Stimulated activated naive B cell treated with anti-CD40 and anti-IgM and Interleukin-4, amounts not matched to agents 10 μg/mL and 1 μg/mL and 100 μg/mL, for 72 hours (primary cell): ENCODE measurements at regions not wholly inside any gene's neighbourhood (a gene's known extent, or its start where the extent isn't known, plus 50 kb on each side); places are given as distances from the start of the nearest gene placed in this dataset.

Experiments used
- ATAC-seq, 2 donors: fragments of 150-1000 bp; cut with Tn5 transposase; replicated peaks; 2 replicates each; pipeline ENCODE4 v1.10.0; 2021; ENCODE audit warnings: moderate library complexity in 1 of 2
- DNase-seq: peaks from one replicate; pipeline ENCODE4 v3.0.0; 2021
- H3K27ac Mint-ChIP-seq: one replicate; pipeline ENCODE4 v1.8.0; 2022; ENCODE audit warnings: mild to moderate bottlenecking, mixed read lengths
- H3K27me3 Mint-ChIP-seq, 2 donors: one replicate each; pipeline ENCODE4 v1.8.0; 2022; ENCODE audit warnings: mixed read lengths in 2 of 2
- H3K36me3 Mint-ChIP-seq, 2 donors: one replicate each; pipeline ENCODE4 v1.8.0; 2022; ENCODE audit warnings: mixed read lengths in 2 of 2, mild to moderate bottlenecking in 1 of 2
- H3K4me1 Mint-ChIP-seq, 2 donors: one replicate each; pipeline ENCODE4 v1.8.0; 2022; ENCODE audit warnings: mixed read lengths in 2 of 2, mild to moderate bottlenecking in 1 of 2
- H3K4me3 Mint-ChIP-seq, 2 donors: one replicate each; pipeline ENCODE4 v1.8.0; 2022; ENCODE audit warnings: mild to moderate bottlenecking in 2 of 2, mixed read lengths in 2 of 2, moderate library complexity in 1 of 2
- H3K9me3 Mint-ChIP-seq, 2 donors: one replicate each; pipeline ENCODE4 v1.8.0; 2022; ENCODE audit warnings: mixed read lengths in 2 of 2, mild to moderate bottlenecking in 1 of 2

DNA sequence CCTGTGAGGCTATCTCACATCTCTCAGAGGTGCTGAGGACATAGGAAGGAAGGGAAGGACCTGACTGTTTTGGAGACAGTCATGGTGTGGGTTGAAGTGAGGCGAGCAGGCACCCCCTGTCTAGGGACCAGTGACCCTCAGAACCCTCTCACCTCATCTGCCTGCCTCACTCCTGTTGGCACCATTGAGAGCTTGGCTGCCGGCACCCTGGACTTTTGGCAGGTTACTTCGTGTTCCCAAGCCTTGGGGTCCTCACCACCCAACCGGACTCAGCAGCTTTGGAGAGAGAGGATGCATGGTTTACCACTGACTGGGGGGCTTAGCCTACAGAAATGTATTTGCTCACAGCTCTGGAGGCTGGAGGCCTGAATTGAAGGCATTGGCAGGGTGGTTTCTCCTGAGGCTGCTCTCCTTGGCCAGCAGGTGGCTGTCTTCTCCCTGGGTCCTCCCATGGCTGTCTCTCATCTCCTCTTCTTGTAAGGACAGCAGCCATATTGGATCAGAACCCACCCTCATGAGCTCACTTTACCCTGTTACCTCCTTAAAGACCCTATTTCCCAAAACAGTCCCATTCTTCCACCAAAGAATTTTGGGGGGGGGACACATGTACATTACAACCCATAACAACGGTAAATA, 142.0 kb downstream of the TSN start:
- Mint-ChIP-seq H3K9me3 (no peaks in the 10 kb centered on the region), H3K36me3 (no peaks in the 10 kb centered on the region), H3K4me1 (no peaks in the 10 kb centered on the region), H3K27me3 (peaks cover 5 to 11% of the 10 kb centered on the region in 2 donors), H3K27ac (no peak overlapping the region), H3K4me3 (no peak overlapping the region)
- ATAC-seq (peak; percentile 73 to 86), DNase-seq (peak; percentile 17)

DNA sequence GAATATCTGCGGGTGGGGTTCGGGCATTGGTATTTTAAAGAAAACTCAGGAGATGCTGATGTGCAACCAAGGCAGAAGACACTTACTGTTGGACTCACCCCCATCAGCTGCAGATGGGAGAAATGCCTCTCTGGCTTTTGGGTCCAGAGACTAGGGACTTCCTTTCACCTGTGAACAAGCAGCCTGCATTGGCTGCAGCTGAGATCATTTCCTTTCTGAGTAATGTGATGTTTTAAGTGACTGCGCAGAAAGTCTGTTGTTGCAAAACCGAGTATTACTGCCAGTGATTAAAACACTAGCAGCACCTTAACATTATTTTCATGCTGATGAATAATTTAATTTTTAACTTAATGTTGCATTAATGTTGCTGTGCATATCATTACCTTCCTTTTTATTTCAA, 143.0 kb downstream of the TSN start:
- H3K27ac Mint-ChIP-seq, result no peak overlapping the region
- no peaks in the 10 kb centered on the region for H3K4me1 Mint-ChIP-seq
- H3K9me3 Mint-ChIP-seq, result no peaks in the 10 kb centered on the region
- no peak for DNase-seq
- no peaks in the 10 kb centered on the region for H3K36me3 Mint-ChIP-seq
- peaks cover 5 to 19% of the 10 kb centered on the region in 2 donors for H3K27me3 Mint-ChIP-seq
- no peak overlapping the region for H3K4me3 Mint-ChIP-seq
- ATAC-seq, result no peak

DNA sequence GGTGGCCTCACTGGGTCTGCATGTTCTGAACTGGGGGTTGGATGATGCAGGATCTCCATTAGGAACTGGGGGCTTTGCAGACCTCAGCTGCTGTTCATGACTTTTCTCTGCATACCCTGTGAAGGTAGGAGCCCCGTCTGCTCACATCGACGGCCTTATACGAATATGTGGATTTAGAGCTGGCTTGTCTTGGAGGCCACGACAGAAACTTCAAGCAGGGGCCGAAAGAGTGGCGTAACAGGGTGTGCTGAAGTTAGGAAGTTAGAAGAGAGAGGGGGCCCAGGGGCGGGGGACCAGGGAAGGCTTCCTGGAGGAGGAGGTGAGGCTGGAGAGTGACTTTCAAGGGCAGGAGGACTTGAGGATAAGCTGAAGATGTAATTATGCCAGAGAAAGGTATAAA, 144.9 kb downstream of the TSN start:
- DNase-seq, result no peak
- H3K4me1 Mint-ChIP-seq, result no peaks in the 10 kb centered on the region
- no peaks in the 10 kb centered on the region for H3K36me3 Mint-ChIP-seq
- no peak overlapping the region for H3K27ac Mint-ChIP-seq
- no peak overlapping the region for H3K4me3 Mint-ChIP-seq
- peaks cover 5 to 19% of the 10 kb centered on the region in 2 donors for H3K27me3 Mint-ChIP-seq
- H3K9me3 Mint-ChIP-seq, result no peaks in the 10 kb centered on the region
- no peak for ATAC-seq

DNA sequence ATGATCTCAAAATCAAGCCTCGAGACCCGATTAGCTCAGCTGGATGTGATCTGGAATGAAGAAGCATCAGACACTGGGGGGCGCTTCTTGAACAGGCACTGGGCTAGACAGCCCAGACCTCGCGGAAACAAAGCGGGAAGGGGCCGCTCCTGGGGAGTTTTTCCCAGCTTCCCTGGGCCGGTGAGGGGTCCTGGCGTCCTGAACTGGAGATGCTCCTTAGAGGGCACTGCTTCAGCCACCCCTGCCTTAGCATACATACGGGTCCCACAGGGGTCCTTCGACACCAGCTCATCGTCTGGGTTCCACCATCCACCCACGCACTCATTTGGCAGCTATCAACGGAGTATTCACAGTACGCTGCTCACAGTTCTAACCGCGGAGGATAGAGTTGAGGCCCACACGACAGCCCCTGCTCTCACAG, 146.7 kb downstream of the TSN start:
- Mint-ChIP-seq H3K36me3 (no peaks in the 10 kb centered on the region), H3K27ac (no peak overlapping the region), H3K27me3 (peaks cover 0 to 19% of the 10 kb centered on the region in 2 donors), H3K9me3 (no peaks in the 10 kb centered on the region), H3K4me3 (no peak overlapping the region), H3K4me1 (no peaks in the 10 kb centered on the region)
- DNase-seq (no peak), ATAC-seq (peak in 1 of 2 donors; percentile 29)

DNA sequence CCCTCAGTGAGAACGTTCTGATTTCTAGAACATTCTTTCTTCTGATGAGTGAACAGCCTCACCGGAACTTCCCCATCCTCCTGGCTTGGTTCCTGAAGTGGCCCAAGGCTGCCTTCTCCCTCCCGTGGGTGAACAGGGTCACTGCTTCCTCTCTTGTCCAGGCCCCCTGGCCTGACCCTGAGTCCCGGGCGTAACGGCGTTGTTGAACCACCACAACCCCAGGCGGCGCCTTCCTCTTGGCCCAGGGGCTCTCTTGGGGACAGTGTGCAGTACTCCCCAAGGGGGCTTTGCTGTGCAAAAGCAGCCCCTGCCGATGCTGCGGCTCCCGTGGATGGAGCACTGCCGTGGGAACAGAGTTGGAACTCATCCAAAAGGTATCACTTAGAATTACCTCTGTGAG, 147.2 kb downstream of the TSN start:
- Mint-ChIP-seq H3K27ac (no peak overlapping the region), H3K9me3 (no peaks in the 10 kb centered on the region), H3K4me3 (peak overlapping the region; percentile 47 to 56), H3K4me1 (no peaks in the 10 kb centered on the region), H3K36me3 (no peaks in the 10 kb centered on the region), H3K27me3 (peaks cover 0 to 14% of the 10 kb centered on the region in 2 donors)
- peak in 1 of 2 donors; percentile 6 for ATAC-seq
- no peak for DNase-seq

DNA sequence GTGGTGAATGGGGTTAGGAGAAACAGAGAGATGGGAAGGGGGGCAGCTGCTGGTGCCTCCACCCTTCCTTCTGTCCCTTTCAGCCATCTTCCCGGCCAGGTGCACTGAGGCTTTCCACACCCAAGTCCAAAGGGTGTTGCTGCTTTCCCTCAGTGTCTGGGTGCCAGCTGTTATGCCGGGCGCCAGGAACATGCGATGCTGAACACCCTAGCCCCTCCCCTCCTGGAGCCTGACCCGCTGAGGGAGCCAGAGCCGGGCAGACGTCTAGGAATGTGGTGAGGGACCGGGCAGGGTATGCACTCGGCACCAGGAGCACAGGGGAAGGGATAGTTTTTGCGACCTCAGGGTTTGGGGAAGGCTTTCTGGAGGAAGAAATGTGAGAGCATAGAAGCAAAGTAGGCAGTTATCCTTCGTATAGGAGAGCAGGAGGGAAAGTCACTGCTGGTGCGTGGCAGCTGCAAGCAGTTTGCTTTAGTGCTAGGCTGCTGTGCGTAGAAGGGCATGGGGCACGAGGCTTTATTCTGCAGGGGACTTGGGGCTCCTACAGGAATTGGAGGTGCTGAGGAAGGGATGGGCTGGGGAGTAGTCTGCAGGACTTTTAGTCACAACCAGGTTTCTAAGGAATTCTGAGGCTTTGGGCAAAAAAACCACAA, 147.7 kb downstream of the TSN start:
- H3K9me3 Mint-ChIP-seq, result no peaks in the 10 kb centered on the region
- no peak for ATAC-seq
- H3K4me1 Mint-ChIP-seq, result no peaks in the 10 kb centered on the region
- no peak for DNase-seq
- no peaks in the 10 kb centered on the region for H3K36me3 Mint-ChIP-seq
- no peak overlapping the region for H3K27ac Mint-ChIP-seq
- peaks cover 0 to 9% of the 10 kb centered on the region in 2 donors for H3K27me3 Mint-ChIP-seq
- H3K4me3 Mint-ChIP-seq, result peak overlapping the region in 1 of 2 donors; percentile 47

DNA sequence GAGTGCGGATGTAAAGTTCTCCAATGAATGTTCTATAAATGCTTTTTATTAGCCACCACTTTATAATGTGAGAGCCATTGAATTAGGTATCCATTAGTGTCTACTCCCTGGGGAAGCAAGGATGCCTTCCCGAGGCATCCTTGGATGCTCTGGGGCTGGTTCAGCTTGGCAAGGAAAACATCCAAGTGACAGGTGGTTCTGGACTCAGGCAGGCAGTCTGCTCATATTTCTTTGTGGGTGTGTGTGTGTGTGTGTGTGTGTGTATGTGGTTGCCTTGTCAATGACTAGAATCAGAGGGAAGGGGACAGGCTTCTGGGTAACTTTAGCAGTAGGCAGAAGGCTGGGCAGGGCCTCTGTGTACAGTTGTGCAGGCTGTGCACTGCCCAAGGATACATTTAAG, 149.2 kb downstream of the TSN start:
- Mint-ChIP-seq H3K4me1 (no peaks in the 10 kb centered on the region), H3K36me3 (no peaks in the 10 kb centered on the region), H3K27ac (no peak overlapping the region), H3K27me3 (peaks cover 0 to 8% of the 10 kb centered on the region in 2 donors), H3K9me3 (no peaks in the 10 kb centered on the region), H3K4me3 (no peak overlapping the region)
- DNase-seq (no peak), ATAC-seq (no peak)

DNA sequence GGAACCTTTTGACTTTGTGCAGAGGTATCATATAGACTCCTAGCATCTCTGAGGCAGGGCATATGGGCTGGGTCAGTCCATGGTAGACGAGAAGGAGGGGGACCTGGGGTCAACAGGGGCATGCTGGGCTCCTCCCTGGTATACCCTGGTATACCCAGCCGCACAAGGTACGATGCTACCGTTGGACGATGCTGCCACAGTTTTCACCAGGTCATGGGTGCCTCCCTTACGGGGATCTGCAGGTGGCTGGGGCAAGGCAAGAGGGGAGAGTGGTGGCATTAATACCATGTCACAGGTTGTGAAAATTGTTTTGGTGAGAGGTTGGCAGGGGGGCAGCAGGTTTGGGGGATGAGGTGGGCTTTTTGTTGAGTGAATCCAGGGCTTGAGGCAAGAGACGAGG, 149.8 kb downstream of the TSN start:
- Mint-ChIP-seq H3K9me3 (no peaks in the 10 kb centered on the region), H3K27ac (no peak overlapping the region), H3K36me3 (no peaks in the 10 kb centered on the region), H3K4me1 (no peaks in the 10 kb centered on the region), H3K4me3 (no peak overlapping the region), H3K27me3 (peaks cover 0 to 8% of the 10 kb centered on the region in 2 donors)
- ATAC-seq (no peak), DNase-seq (no peak)

DNA sequence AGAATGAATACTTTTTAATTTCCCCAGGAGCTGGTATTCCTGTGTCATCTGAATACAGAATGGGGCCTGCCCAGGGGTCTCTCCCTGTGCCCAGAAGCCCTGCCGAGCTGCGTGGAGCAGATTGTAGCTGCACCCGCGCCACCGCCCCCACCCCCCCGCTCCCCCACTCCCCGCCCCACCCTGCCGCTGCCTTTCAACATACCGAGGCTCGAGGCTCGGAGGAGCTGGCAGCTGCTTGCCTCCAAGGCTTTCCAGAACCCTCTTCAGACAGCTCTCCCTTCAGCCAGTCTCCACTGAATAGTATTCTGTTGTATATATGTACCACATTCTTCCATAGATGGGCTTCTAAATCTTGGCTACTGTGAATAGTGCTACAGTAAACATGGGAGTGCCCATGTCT, 150.7 kb downstream of the TSN start:
- Mint-ChIP-seq H3K36me3 (no peaks in the 10 kb centered on the region), H3K27ac (no peak overlapping the region), H3K27me3 (peaks cover 0 to 8% of the 10 kb centered on the region in 2 donors), H3K4me1 (no peaks in the 10 kb centered on the region), H3K4me3 (no peak overlapping the region), H3K9me3 (no peaks in the 10 kb centered on the region)
- no peak for DNase-seq
- ATAC-seq, result no peak

DNA sequence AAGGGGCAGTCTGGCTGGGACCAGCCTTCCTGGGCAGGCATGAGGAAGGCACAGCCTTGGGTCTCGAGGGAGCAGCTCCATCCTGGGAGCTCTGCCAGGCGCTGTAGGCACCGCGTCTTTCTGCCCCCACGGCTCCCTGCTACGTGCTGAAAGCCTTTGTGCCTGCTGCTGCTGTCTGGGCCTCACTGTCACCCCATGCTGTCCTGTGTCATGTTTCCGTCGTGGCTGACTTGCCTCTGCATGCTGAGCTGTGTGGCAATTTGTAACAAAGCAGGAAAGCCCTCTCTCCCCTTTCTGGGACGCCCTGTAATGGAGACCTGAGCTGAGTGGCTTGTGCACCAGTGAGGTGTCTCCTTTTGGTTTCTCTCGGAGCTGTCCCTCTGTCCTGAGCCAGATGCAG, 152.5 kb downstream of the TSN start:
- peaks cover 0 to 4% of the 10 kb centered on the region in 2 donors for H3K27me3 Mint-ChIP-seq
- no peaks in the 10 kb centered on the region for H3K36me3 Mint-ChIP-seq
- no peak for DNase-seq
- no peak overlapping the region for H3K4me3 Mint-ChIP-seq
- H3K4me1 Mint-ChIP-seq, result no peaks in the 10 kb centered on the region
- H3K9me3 Mint-ChIP-seq, result no peaks in the 10 kb centered on the region
- no peak overlapping the region for H3K27ac Mint-ChIP-seq
- ATAC-seq, result no peak

DNA sequence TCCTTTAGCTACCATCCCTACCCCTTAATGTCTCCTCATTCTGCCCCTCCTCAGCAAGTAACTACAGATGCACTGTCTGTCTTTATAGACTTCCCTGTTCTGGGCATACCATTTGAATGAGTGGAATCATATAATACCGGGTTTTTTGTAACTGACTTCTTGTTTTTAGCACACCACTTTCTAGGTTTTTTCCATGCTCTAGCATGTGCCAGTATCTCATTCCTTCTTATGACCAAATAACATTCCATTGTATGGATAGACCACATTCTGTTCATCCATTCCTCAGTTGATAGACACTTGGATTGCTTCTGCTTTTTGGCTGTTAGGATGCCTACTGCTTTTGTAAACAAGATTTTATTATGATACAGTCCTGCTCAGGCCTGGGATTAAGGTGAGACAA, 154.7 kb downstream of the TSN start:
- H3K27ac Mint-ChIP-seq, result no peak overlapping the region
- DNase-seq (no peak), ATAC-seq (no peak)
- no peak overlapping the region for H3K4me3 Mint-ChIP-seq
- no peaks in the 10 kb centered on the region for H3K4me1 Mint-ChIP-seq
- H3K27me3 Mint-ChIP-seq, result no peaks in the 10 kb centered on the region
- no peaks in the 10 kb centered on the region for H3K36me3 Mint-ChIP-seq
- H3K9me3 Mint-ChIP-seq, result no peaks in the 10 kb centered on the region

DNA sequence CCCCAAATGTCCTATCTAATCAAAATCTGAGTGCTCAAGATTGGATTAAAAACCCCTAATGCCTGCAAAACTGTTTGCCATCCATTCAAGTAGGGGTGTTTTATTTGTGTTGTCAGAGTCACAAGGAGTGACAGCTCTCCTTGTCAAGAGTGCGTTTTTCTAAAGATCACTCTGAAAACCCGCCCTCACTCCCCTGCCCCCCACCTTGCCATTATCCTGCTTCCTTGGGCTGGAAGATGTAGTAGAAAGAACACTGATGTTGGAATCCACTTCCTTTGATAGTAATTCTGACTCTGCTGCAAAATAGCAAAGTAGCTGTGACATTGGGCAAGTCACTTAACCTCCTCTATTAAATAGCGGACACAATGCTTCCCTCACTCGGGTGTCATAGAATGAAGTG, 155.6 kb downstream of the TSN start:
- Mint-ChIP-seq H3K27me3 (no peaks in the 10 kb centered on the region), H3K4me1 (no peaks in the 10 kb centered on the region), H3K27ac (no peak overlapping the region), H3K9me3 (no peaks in the 10 kb centered on the region), H3K36me3 (no peaks in the 10 kb centered on the region), H3K4me3 (no peak overlapping the region)
- DNase-seq, result no peak
- ATAC-seq, result no peak

DNA sequence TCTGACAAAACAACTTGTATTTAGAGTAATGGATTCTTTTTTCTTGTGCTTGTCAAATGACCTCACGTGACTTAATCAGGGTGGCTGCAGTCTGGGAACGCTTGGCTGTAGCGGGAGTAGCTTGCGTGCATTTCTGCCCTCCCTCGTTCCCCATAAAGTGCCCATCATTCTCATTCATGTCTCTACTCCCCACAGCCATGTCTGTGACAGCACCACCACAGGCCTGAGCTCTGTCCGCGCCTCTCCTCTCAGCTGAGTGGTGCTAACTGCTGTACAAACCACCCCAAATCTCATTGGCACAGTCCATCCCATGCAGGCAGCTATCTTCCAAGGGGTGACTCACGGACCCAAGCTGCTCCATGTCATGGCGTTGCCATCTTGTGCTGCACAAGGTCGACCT, 161.7 kb downstream of the TSN start:
- Mint-ChIP-seq H3K27me3 (no peaks in the 10 kb centered on the region), H3K4me1 (no peaks in the 10 kb centered on the region), H3K9me3 (peaks cover 0 to 7% of the 10 kb centered on the region in 2 donors), H3K27ac (no peak overlapping the region), H3K4me3 (no peak overlapping the region), H3K36me3 (no peaks in the 10 kb centered on the region)
- DNase-seq, result no peak
- no peak for ATAC-seq

DNA sequence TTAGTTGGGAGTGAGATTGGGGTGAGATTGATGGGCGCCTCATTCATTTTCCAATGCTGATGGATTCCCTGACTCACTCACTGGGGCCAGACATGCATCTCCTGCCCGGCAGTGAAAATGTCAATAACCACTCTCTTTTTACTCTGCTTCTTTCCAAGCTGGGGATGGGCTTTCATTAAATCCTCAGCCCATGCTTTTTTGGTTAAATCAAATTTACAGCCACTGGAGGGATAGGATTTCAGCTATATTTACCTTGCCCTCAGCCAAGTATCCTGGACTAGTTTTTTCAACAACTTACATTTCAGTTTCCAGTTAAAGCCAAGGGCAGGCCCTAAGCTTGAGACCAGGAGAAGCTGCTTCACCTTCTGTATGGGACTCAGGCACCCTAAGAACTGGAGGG, 162.8 kb downstream of the TSN start:
- Mint-ChIP-seq H3K36me3 (no peaks in the 10 kb centered on the region), H3K27ac (no peak overlapping the region), H3K27me3 (no peaks in the 10 kb centered on the region), H3K4me1 (no peaks in the 10 kb centered on the region), H3K9me3 (peaks cover 3 to 7% of the 10 kb centered on the region in 2 donors), H3K4me3 (no peak overlapping the region)
- DNase-seq, result no peak
- no peak for ATAC-seq

DNA sequence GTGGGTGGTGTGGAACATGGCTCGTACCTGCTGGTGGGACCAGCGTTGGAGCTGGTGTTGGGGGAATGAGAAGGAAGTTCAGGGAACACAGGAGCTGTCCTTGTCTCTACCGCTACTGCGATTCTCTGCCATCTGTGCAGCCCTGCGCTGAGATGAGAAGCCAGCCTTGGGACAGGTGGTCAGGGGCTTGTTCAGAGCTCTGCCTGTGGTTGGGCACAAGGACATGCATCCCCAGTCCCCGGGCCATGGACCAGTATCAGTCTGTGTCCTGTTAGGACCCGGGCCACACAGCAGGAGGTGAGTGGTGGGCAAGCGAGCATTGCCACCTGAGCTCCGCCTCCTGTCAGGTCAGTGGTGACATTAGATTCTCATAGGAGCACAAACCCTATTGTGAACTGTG, 164.4 kb downstream of the TSN start:
- H3K4me1 Mint-ChIP-seq, result no peaks in the 10 kb centered on the region
- DNase-seq (no peak), ATAC-seq (no peak)
- H3K4me3 Mint-ChIP-seq, result no peak overlapping the region
- no peak overlapping the region for H3K27ac Mint-ChIP-seq
- peaks cover 7 to 8% of the 10 kb centered on the region in 2 donors for H3K9me3 Mint-ChIP-seq
- H3K36me3 Mint-ChIP-seq, result no peaks in the 10 kb centered on the region
- H3K27me3 Mint-ChIP-seq, result no peaks in the 10 kb centered on the region
